Activated CD4-positive, alpha-beta memory T cell treated with anti-CD3 and anti-CD28 coated beads for 36 hours (primary cell): ENCODE measurements at regions not wholly inside any gene's neighbourhood (a gene's known extent, or its start where the extent isn't known, plus 50 kb on each side); places are given as distances from the start of the nearest gene placed in this dataset.

Experiments used
- CTCF ChIA-PET: fragments of 350-600 bp; sonication (Branson Sonifier 250); formaldehyde crosslinking; loops from one replicate; lab custom pipeline; 2021; ENCODE audit warnings: antibody characterized with exemption, inconsistent platforms; lab: Charles Lee
- POLR2A ChIA-PET: fragments of 350-600 bp; sonication (Branson Sonifier 250); formaldehyde crosslinking; loops from one replicate; lab custom pipeline; 2021; ENCODE audit warnings: antibody characterized with exemption; lab: Charles Lee
- DNase-seq: peaks from one replicate; pipeline ENCODE4 v3.0.0-alpha.2; 2020
- H3K27ac Mint-ChIP-seq: one replicate; pipeline ENCODE4 v1.8.0; 2021; ENCODE audit warnings: mixed read lengths
- H3K27me3 Mint-ChIP-seq: one replicate; pipeline ENCODE4 v1.8.0; 2021; ENCODE audit warnings: mixed read lengths
- H3K36me3 Mint-ChIP-seq: one replicate; pipeline ENCODE4 v1.8.0; 2021; ENCODE audit warnings: mixed read lengths
- H3K4me1 Mint-ChIP-seq: one replicate; pipeline ENCODE4 v1.8.0; 2021; ENCODE audit warnings: low read depth, mixed read lengths
- H3K4me3 Mint-ChIP-seq: one replicate; pipeline ENCODE4 v1.8.0; 2021; ENCODE audit warnings: mild to moderate bottlenecking, mixed read lengths
- H3K9me3 Mint-ChIP-seq: one replicate; pipeline ENCODE4 v1.8.0; 2021; ENCODE audit warnings: mixed read lengths
- intact Hi-C: fragments of 100-400 bp; cut with micrococcal nuclease; formaldehyde crosslinking; loops from one replicate; pipeline ENCODE4 v1.15.1; 2023

DNA sequence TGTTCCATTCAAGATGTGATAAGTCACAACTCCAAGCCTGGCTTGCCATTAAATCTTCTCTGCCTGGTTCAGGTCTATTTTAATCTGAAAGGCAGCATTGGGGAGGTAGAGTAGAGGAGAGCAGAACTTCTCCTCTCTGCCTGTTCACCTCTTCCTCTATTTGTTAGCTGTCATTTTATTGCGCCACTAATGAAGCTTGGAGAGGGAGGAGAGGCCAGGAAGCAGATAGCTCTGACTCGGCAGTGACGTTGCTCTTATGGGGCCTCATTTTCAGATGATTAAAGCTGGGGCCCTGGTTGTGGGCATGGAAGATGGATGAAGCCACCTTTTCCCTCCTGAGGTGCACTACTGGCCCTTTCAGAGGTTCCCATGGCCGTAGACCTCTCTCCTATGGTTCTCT lies 207.3 kb downstream of the MID1IP1 start:
- Mint-ChIP-seq H3K27me3 (no peaks in the 10 kb centered on the region), H3K27ac (no peak overlapping the region), H3K9me3 (no peaks in the 10 kb centered on the region), H3K4me1 (no peaks in the 10 kb centered on the region), H3K36me3 (no peaks in the 10 kb centered on the region), H3K4me3 (no peak overlapping the region)
- no peak for DNase-seq
- POLR2A ChIA-PET: no interaction called here
- intact Hi-C loops: no loop called here
- CTCF ChIA-PET: no interaction called here

DNA sequence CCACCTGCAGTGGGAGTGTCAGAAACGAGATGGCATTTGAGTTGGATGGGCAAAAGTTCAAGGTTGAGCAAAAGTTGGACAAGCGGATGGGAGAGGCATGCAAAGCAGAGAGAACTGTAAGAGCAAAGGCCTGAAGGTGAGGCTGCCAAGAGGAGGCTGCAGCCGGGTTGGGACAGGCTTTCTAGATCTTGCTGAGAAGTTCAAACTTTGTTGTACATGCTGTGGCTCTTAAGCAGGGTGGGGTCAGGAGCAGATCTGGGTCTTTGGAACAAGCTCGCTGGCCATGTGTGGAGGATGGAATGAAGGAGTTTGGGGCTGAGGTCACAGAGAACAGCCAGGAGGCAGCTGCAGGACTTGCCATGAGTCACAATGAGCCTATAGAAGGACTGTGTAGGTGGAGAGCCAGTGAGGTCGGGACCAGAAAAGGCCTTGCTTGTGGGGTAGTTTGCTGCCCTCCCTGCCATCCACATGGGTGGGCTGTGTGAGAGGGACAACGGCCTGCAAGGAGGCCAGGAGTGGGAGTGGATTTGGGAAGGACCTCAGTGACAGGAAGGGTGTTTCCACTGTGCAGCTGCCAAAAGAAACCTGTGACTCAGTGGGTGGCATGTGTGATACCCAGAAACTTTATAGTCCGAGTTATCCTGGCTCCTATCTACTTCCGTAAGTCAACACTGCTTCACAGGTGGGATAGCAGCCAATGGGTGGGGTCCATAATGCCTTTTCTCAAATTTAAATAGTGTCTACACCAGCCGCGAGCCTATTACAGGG lies 210.4 kb downstream of the MID1IP1 start:
- Mint-ChIP-seq H3K36me3 (no peaks in the 10 kb centered on the region), H3K9me3 (no peaks in the 10 kb centered on the region), H3K4me1 (no peaks in the 10 kb centered on the region), H3K4me3 (no peak overlapping the region), H3K27ac (no peak overlapping the region), H3K27me3 (no peaks in the 10 kb centered on the region)
- POLR2A ChIA-PET: no interaction called here
- intact Hi-C loops: no loop called here
- no peak for DNase-seq
- CTCF ChIA-PET: no interaction called here

DNA sequence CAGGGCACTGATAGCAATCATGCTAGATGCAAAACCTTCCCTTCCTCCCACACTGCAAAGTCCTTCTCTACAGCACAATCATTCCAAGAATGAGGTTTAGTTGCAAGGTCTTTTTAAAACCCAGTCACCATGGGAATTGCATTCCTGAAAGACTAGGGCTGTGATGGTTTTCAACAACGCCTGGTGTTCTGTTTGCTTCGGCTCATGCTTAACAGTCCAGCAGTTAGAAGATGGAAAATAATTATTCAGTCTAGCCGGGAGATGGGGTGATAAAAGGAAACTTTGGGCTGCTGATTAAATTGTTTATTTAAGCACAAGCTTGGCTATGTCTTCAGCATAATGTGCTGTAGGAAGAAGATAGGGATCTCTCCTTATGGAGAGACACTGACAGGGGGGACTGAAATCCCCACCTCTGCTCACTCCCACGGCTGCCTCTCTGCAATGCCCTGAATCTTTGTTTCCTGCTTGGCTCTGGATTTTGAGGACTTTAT lies 211.4 kb downstream of the MID1IP1 start:
- no peak for DNase-seq
- Mint-ChIP-seq H3K4me1 (no peaks in the 10 kb centered on the region), H3K27me3 (no peaks in the 10 kb centered on the region), H3K9me3 (no peaks in the 10 kb centered on the region), H3K27ac (no peak overlapping the region), H3K4me3 (no peak overlapping the region), H3K36me3 (no peaks in the 10 kb centered on the region)
- POLR2A ChIA-PET: no interaction called here
- intact Hi-C loops: no loop called here
- CTCF ChIA-PET: no interaction called here

DNA sequence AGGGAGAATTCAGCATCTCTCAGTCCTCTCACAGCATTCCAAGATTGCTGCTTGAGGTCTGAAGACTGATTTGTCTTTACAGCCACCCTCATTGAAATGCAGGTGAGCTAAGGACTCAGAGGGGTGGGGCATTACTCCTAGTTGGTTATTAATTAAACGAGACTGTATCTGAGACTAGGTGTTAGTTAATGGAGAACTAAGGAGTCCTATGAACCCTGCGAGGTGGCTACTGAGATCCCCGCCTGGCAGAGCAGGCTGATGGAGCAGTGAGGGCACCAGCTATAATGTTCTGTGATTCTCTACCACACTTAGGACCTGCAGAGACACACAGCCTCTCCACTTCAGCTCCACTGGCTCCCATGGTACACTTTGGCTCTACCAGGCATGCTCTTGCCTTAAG lies 215.3 kb downstream of the MID1IP1 start:
- POLR2A ChIA-PET: no interaction called here
- no peaks in the 10 kb centered on the region for H3K36me3 Mint-ChIP-seq
- H3K27ac Mint-ChIP-seq: no peak overlapping the region
- CTCF ChIA-PET: no interaction called here
- intact Hi-C loops: no loop called here
- H3K9me3 Mint-ChIP-seq: no peaks in the 10 kb centered on the region
- no peaks in the 10 kb centered on the region for H3K27me3 Mint-ChIP-seq
- no peak overlapping the region for H3K4me3 Mint-ChIP-seq
- no peak for DNase-seq
- no peaks in the 10 kb centered on the region for H3K4me1 Mint-ChIP-seq

DNA sequence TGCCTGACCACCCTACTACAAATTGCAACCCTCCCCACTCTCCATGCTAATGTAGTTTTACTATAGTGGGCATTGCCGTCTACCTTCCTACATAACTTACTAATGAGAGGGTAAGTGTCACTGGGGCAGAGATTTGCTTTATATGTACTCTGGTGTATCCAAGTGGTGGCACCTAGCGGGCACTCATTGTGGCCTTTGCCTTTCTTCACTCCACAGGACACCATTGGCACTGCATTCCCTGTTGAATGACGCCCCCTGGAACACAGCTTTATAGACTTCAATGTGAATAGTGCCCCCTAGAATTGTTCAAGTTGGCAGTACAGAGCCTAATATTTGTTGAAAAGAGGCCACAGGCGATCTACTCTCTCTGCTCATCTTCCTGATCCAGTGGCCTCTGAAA lies 215.8 kb downstream of the MID1IP1 start:
- DNase-seq: no peak

DNA sequence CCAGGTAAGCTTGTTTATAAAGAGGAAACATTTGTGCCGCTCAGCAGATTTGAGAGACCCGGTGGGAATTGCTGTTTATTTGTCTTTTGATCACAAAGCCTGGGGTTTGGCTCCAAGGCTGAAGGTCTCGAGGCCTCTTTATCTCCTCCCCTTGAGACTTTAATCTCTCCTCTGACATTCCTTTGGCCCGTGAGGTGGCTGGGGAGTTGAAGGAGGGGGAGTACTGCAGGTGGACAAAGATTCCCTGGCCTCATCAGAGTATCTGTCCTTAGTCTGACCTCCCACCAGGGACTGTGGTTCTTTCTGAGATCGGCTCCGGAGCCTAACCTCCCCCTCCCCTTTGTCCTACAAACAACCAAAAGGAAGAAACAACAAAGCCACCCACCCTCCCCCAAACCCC lies 216.5 kb downstream of the MID1IP1 start:
- intact Hi-C loops: no loop called here
- Mint-ChIP-seq H3K9me3 (no peaks in the 10 kb centered on the region), H3K36me3 (no peaks in the 10 kb centered on the region), H3K27me3 (no peaks in the 10 kb centered on the region), H3K4me3 (no peak overlapping the region), H3K27ac (no peak overlapping the region), H3K4me1 (no peaks in the 10 kb centered on the region)
- ChIA-PET POLR2A (no interaction called here), CTCF (no interaction called here)
- no peak for DNase-seq

More for the DNA sequence above, 215.8 kb downstream of the MID1IP1 start:
- H3K9me3 Mint-ChIP-seq: no peaks in the 10 kb centered on the region
- POLR2A ChIA-PET: no interaction called here
- H3K36me3 Mint-ChIP-seq: no peaks in the 10 kb centered on the region
- intact Hi-C loops: no loop called here
- no peak overlapping the region for H3K27ac Mint-ChIP-seq
- no peaks in the 10 kb centered on the region for H3K4me1 Mint-ChIP-seq
- no peaks in the 10 kb centered on the region for H3K27me3 Mint-ChIP-seq
- CTCF ChIA-PET: no interaction called here
- H3K4me3 Mint-ChIP-seq: no peak overlapping the region

DNA sequence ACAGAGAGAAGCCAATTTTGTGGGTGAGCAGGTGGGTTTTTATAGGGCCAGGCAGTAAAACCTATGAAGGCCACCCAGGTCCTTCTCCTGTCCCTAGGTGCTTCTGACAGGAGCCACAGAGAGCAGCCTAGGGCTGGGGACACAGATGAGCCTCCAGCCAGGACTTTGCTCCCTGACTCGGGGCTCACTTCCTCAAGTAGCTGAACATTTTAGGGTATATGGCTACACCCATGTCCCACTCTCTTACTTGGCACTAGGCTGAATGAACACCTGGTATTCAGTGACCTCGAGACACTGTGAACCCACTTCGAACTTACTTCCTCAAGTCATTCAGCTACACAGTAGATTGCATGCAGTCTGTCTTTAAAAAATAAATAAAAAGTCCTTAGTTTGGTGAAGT lies 217.3 kb downstream of the MID1IP1 start:
- Mint-ChIP-seq H3K27ac (no peak overlapping the region), H3K4me1 (no peaks in the 10 kb centered on the region), H3K27me3 (no peaks in the 10 kb centered on the region), H3K9me3 (no peaks in the 10 kb centered on the region), H3K36me3 (no peaks in the 10 kb centered on the region), H3K4me3 (no peak overlapping the region)
- intact Hi-C loops: no loop called here
- ChIA-PET POLR2A (no interaction called here), CTCF (no interaction called here)
- no peak for DNase-seq

DNA sequence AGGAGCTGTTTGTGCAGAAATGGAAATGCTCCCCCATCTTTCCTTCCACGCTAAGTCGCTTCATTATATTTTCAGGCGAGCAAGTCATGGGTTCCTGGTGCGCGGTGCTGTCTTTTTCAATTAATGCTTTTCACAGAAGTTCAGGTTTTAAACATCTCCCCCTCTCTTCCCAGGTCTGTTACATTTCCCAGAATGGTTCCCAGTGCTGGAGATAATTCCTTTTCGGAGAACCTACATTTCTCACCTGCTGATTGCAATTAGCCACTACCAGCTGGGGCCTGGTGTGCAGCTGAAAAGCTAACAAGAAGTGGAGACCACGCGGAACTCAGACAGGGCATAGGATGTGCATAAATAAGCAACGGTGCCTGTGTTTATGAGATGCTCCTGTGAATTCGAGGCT lies 217.8 kb downstream of the MID1IP1 start:
- H3K27ac Mint-ChIP-seq: no peak overlapping the region
- no peak for DNase-seq
- ChIA-PET POLR2A (no interaction called here), CTCF (no interaction called here)
- intact Hi-C loops: no loop called here
- no peak overlapping the region for H3K4me3 Mint-ChIP-seq
- H3K9me3 Mint-ChIP-seq: no peaks in the 10 kb centered on the region
- no peaks in the 10 kb centered on the region for H3K27me3 Mint-ChIP-seq
- H3K36me3 Mint-ChIP-seq: no peaks in the 10 kb centered on the region
- no peaks in the 10 kb centered on the region for H3K4me1 Mint-ChIP-seq

DNA sequence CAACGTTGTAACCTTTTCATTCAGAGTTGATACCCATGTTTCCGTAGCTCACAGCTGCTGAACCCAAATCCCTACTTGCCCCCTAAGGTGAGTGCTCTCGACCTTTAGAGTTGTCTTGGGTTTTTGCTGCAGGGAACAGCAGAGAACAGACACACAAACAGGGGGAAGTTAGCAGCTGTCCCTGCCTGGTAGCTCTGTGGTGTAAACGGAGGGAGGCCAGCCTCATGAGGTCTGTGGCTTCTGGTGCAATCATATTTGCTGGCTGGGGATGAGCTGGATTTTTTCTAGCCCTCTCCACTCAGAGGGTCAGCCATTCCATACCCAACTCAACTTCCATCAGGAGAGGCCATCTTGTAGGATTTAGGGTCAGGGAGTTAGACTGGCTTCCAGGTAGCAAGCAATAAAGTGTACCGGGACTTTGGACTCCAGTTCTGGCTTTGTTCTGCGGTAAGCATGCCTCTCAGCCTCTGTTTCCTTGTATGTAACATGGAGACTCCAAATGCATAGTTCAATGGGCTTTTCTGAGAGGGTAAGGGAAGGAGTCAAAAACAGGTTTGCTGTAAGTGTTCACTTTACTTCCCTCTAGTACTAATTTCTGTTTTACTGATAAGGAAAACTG lies 218.9 kb downstream of the MID1IP1 start:
- DNase-seq: no peak
- CTCF ChIA-PET: no interaction called here
- intact Hi-C loops: no loop called here

DNA sequence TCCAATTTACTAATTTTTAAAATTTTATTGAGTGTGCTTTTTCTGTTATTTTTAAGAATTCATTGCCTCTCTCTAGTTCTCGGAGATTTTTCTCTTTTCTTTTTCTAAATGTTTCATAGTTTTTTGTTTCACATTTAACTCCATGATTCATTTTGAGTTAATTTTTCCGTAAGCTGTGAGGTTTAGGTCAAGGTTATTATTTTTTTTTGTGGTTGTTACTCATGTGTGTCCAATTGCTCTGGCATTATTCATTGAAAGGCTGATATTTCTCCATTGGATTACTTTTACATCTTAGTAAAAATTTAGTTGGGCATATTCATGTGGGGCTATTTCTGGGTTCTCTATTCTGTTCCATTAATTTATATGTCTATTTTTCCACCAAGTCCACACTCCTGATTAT lies 220.8 kb downstream of the MID1IP1 start:
- no peak for DNase-seq
- Mint-ChIP-seq H3K27ac (no peak overlapping the region), H3K27me3 (no peaks in the 10 kb centered on the region), H3K36me3 (no peaks in the 10 kb centered on the region), H3K9me3 (no peaks in the 10 kb centered on the region), H3K4me3 (no peak overlapping the region), H3K4me1 (no peaks in the 10 kb centered on the region)
- CTCF ChIA-PET: no interaction called here
- POLR2A ChIA-PET: no interaction called here
- intact Hi-C loops: no loop called here

More for the DNA sequence above, 218.9 kb downstream of the MID1IP1 start:
- Mint-ChIP-seq H3K4me1 (no peaks in the 10 kb centered on the region), H3K27me3 (no peaks in the 10 kb centered on the region), H3K27ac (no peak overlapping the region), H3K4me3 (no peak overlapping the region), H3K36me3 (no peaks in the 10 kb centered on the region), H3K9me3 (no peaks in the 10 kb centered on the region)
- POLR2A ChIA-PET: no interaction called here

DNA sequence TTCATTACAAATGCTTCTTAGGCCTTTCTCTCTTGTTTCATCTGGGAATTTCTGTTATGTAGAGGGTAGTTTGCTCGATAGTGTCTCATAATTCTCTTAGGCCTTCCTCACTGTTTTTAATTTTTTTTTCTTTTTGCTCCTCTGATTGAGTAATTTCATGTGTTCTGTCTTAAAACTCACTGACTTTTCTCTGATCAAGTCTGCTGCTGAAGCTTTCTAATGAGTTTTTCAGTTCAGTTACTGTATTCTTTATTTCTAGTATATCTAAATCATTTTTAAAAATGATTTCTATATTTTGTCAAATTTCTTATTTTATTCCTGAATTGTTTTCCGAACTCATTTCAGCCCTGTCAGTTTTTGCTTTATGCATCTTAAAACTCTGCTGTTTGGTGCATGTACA lies 228.0 kb downstream of the MID1IP1 start:
- Mint-ChIP-seq H3K27ac (no peak overlapping the region), H3K27me3 (no peaks in the 10 kb centered on the region), H3K4me1 (no peaks in the 10 kb centered on the region), H3K9me3 (peaks cover 17% of the 10 kb centered on the region), H3K36me3 (peaks cover 3% of the 10 kb centered on the region), H3K4me3 (no peak overlapping the region)
- POLR2A ChIA-PET: no interaction called here
- CTCF ChIA-PET: no interaction called here
- intact Hi-C loops: no loop called here
- DNase-seq: no peak

DNA sequence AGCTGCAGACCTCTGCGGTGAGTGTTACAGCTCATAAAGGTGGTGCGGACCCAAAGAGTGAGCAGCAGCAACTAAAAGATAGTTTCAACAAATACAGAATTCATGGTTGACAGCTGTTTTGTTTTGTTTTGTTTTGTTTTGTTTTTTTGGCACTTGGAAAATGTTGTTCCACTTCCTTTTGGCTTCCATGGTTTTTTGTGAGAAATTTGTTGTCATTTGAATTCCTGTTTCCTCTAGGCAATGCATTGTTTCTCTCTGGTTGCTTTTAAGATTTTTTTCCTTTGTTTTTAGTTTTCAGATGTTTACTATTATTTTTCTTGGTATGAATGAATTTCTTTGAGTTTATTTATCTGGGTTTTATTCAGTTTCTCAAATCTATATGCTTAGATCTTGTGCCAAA lies 229.4 kb downstream of the MID1IP1 start:
- peaks cover 1% of the 10 kb centered on the region for H3K27me3 Mint-ChIP-seq
- no peak for DNase-seq
- intact Hi-C loops: no loop called here

DNA sequence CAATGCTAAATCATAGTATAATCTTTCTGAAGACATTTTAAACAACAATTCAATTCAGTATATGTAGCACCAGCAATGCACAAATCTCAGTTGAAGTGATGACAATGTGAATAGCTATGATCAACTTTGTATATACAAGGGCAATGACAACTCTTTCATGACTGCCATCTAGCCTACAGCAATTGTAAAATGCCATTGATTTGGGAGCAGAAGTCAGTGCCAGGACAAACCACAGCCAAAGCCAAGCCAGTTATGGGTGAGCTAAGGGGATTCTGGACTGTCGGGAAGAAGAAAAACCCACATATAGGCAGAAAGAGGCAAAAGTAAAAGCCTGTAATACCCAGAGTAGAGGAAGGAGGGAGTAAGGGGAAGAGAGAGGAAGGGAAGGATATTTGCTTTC lies 238.6 kb downstream of the MID1IP1 start:
- intact Hi-C loops: no loop called here
- Mint-ChIP-seq H3K9me3 (no peaks in the 10 kb centered on the region), H3K27ac (no peak overlapping the region), H3K4me3 (no peak overlapping the region), H3K4me1 (no peaks in the 10 kb centered on the region), H3K36me3 (no peaks in the 10 kb centered on the region), H3K27me3 (peaks cover 6% of the 10 kb centered on the region)
- no peak for DNase-seq
- POLR2A ChIA-PET: no interaction called here
- CTCF ChIA-PET: no interaction called here

More for the DNA sequence above, 229.4 kb downstream of the MID1IP1 start:
- no peak overlapping the region for H3K27ac Mint-ChIP-seq
- peaks cover 3% of the 10 kb centered on the region for H3K36me3 Mint-ChIP-seq
- peaks cover 17% of the 10 kb centered on the region for H3K9me3 Mint-ChIP-seq
- POLR2A ChIA-PET: no interaction called here
- H3K4me3 Mint-ChIP-seq: no peak overlapping the region
- no peaks in the 10 kb centered on the region for H3K4me1 Mint-ChIP-seq
- CTCF ChIA-PET: no interaction called here
